ENCODE measurements at regions not wholly inside any gene's neighbourhood (a gene's known extent, or its start where the extent isn't known, plus 50 kb on each side); places are given as distances from the start of the nearest gene placed in this dataset.

GRCh38 chr18:77935342-77935741, 685.7 kb downstream of the GALR1 start:
- Histone ChIP-seq H3K27ac (ENCODE audit: low read length) (no peak overlapping the region), H3K79me2 (replicated peaks; ENCODE audit: insufficient read depth, low read length) (no peaks in the 10 kb centered on the region), H4K20me1 (ENCODE audit: insufficient read depth) (no peaks in the 10 kb centered on the region), H3K4me3 (ENCODE audit: low read length) (no peak overlapping the region), H3K9ac (ENCODE audit: low read length) (no peak overlapping the region), H3F3A (ENCODE audit: insufficient read depth, low read length, poor library complexity, severe bottlenecking) (no peaks in the 10 kb centered on the region), H3K9me3 (ENCODE audit: low read length) (no peaks in the 10 kb centered on the region), H3K4me2 (ENCODE audit: low read length) (no peak overlapping the region), H2AFZ (ENCODE audit: low read depth, low read length) (no peak overlapping the region), H3K36me3 (ENCODE audit: insufficient read depth, low read length) (no peaks in the 10 kb centered on the region), H3K27me3 (ENCODE audit: insufficient read depth, low read depth, low read length) (no peaks in the 10 kb centered on the region), H3K9me2 (ENCODE audit: insufficient read depth, low read length) (no peaks in the 10 kb centered on the region)
- TF ChIP-seq SMC3 (conservative IDR thresholded peaks at IDR 0.05; ENCODE audit: poor library complexity) (no peak), RAD21 (conservative IDR thresholded peaks at IDR 0.05) (no peak), REST (IDR thresholded peaks at IDR 0.05; ENCODE audit: borderline replicate concordance) (no peak), EP300 (conservative IDR thresholded peaks at IDR 0.05; ENCODE audit: poor library complexity, severe bottlenecking) (no peak), MXI1 (conservative IDR thresholded peaks at IDR 0.05; ENCODE audit: poor library complexity, severe bottlenecking) (no peak), CTCF (IDR thresholded peaks at IDR 0.05; ENCODE audit: poor library complexity, severe bottlenecking) (no peak), TAF1 (IDR thresholded peaks at IDR 0.05; ENCODE audit: low read depth) (no peak), EZH2 (IDR thresholded peaks at IDR 0.05; ENCODE audit: borderline replicate concordance, insufficient read depth, low read length, poor library complexity, severe bottlenecking) (no peak), POLR2AphosphoS5 (IDR thresholded peaks at IDR 0.05) (no peak)

- H3F3A ChIP-seq (ENCODE audit: insufficient read depth, low read length, poor library complexity, severe bottlenecking): no peaks in the 10 kb centered on the region
- no peaks in the 10 kb centered on the region for H3K9me3 ChIP-seq (ENCODE audit: low read length)
- H3K4me2 ChIP-seq (ENCODE audit: low read length): no peak overlapping the region
- no peak overlapping the region for H3K4me3 ChIP-seq (ENCODE audit: low read length)
- no peaks in the 10 kb centered on the region for H4K20me1 ChIP-seq (ENCODE audit: insufficient read depth)
- no peak overlapping the region for H3K9ac ChIP-seq (ENCODE audit: low read length)
- H3K79me2 ChIP-seq (replicated peaks; ENCODE audit: insufficient read depth, low read length): no peaks in the 10 kb centered on the region
- no peaks in the 10 kb centered on the region for H3K27me3 ChIP-seq (ENCODE audit: insufficient read depth, low read depth, low read length)
- no peak for TF ChIP-seq POLR2AphosphoS5 (IDR thresholded peaks at IDR 0.05)
- no peak for TF ChIP-seq RAD21 (conservative IDR thresholded peaks at IDR 0.05)
- TF ChIP-seq TAF1 (IDR thresholded peaks at IDR 0.05; ENCODE audit: low read depth): no peak
- TF ChIP-seq SMC3 (conservative IDR thresholded peaks at IDR 0.05; ENCODE audit: poor library complexity): no peak
- no peak for TF ChIP-seq CTCF (IDR thresholded peaks at IDR 0.05; ENCODE audit: poor library complexity, severe bottlenecking)
- TF ChIP-seq REST (IDR thresholded peaks at IDR 0.05; ENCODE audit: borderline replicate concordance): no peak
- no peak for TF ChIP-seq EP300 (conservative IDR thresholded peaks at IDR 0.05; ENCODE audit: poor library complexity, severe bottlenecking)
- no peak for TF ChIP-seq EZH2 (IDR thresholded peaks at IDR 0.05; ENCODE audit: borderline replicate concordance, insufficient read depth, low read length, poor library complexity, severe bottlenecking)
- no peak for TF ChIP-seq MXI1 (conservative IDR thresholded peaks at IDR 0.05; ENCODE audit: poor library complexity, severe bottlenecking)
- no peak overlapping the region for H3K27ac ChIP-seq (ENCODE audit: low read length)
- H3K9me2 ChIP-seq (ENCODE audit: insufficient read depth, low read length): no peaks in the 10 kb centered on the region
- no peaks in the 10 kb centered on the region for H3K36me3 ChIP-seq (ENCODE audit: insufficient read depth, low read length)
- no peak overlapping the region for H2AFZ ChIP-seq (ENCODE audit: low read depth, low read length)
Observed at GRCh38 chr18:77940566-77940965, 690.9 kb downstream of the GALR1 start.
